GM13977 (cell line): ENCODE measurements at regions not wholly inside any gene's neighbourhood (a gene's known extent, or its start where the extent isn't known, plus 50 kb on each side); places are given as distances from the start of the nearest gene placed in this dataset.

ENCODE experiments used
- DNase-seq: peaks from one replicate; pipeline ENCODE4 v3.0.0; 2012; ENCODE audit warnings: low spot score
- in situ Hi-C: fragments of 300-500 bp; cut with MboI; formaldehyde crosslinking; loops from one replicate; pipeline ENCODE4 v1.12.0; 2022; ENCODE audit warnings: low sequenced_read_pairs, low pct_unique_long_range_greater_than_20kb, mixed read lengths, inconsistent platforms; ENCODE audit not compliant: unreplicated experiment
- TF ChIP-seq, protein P1 (sequence below): IDR thresholded peaks from 2 replicates; pipeline ENCODE4 v1.5.1; 2012; ENCODE audit warnings: mild to moderate bottlenecking, control low read depth; ENCODE audit not compliant: insufficient read depth; ENCODE audit errors: extremely low read depth, missing control alignments

DNA sequence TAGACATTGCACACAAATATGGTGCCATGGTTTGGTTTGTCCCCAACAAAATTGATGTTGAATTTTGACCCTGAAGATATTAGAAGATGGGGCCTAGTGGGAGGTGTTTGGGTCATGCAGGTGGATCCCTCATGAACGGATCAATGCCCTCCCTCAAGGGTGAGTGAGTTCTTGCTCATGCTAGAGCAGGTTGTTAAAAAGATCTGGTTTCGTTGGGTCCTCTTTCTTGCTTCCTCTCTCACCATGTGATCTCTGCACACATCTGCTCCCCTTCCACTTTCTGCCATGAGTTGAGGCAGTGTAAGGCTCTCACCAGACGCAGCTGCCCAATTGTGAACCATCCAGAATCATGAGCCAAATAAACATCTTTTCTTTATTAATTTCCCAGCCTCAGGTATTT, 87.8 kb upstream of the MDFIC2 start:
- TF ChIP-seq, protein P1, sequence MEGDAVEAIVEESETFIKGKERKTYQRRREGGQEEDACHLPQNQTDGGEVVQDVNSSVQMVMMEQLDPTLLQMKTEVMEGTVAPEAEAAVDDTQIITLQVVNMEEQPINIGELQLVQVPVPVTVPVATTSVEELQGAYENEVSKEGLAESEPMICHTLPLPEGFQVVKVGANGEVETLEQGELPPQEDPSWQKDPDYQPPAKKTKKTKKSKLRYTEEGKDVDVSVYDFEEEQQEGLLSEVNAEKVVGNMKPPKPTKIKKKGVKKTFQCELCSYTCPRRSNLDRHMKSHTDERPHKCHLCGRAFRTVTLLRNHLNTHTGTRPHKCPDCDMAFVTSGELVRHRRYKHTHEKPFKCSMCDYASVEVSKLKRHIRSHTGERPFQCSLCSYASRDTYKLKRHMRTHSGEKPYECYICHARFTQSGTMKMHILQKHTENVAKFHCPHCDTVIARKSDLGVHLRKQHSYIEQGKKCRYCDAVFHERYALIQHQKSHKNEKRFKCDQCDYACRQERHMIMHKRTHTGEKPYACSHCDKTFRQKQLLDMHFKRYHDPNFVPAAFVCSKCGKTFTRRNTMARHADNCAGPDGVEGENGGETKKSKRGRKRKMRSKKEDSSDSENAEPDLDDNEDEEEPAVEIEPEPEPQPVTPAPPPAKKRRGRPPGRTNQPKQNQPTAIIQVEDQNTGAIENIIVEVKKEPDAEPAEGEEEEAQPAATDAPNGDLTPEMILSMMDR = no peak
- in situ Hi-C loops = no loop called here

DNA sequence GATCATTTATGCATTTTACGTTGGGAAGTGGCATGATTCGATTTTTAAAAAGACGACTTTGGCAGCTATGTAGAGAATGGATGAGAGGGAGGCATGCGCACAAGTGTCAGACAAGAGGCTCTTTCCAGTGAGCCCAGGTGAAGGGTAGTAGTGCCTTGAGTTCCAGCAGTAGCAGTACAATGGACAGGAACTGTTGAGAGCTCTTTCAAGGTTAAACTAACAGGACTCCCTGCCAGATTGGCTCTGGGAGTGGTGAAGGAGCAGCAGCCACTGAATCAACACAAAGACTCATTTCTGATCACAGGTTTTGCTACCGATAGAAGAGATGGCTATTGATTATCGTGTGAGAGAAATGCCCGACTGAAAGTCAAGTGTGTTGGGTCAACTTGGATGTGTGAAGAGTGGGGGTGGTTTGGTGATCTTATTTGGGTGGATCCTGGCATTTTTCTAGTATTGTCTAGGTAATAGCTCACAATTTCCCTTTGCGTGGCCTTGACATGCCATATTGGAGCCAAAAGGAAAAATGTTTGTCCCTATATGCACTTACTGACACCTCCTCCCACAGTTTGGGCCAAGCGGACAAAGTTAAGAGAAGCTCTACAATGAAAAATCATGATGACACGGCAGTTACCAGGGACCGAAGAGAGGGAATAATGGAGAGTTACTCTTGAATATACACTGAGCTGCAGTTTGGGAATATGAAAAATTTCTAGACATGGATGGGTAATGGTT, 81.6 kb upstream of the MDFIC2 start:
- in situ Hi-C loops = no loop called here
- DNase-seq = no peak
- TF ChIP-seq, protein P1 = no peak

More for the DNA sequence above, 87.8 kb upstream of the MDFIC2 start:
- no peak for DNase-seq

DNA sequence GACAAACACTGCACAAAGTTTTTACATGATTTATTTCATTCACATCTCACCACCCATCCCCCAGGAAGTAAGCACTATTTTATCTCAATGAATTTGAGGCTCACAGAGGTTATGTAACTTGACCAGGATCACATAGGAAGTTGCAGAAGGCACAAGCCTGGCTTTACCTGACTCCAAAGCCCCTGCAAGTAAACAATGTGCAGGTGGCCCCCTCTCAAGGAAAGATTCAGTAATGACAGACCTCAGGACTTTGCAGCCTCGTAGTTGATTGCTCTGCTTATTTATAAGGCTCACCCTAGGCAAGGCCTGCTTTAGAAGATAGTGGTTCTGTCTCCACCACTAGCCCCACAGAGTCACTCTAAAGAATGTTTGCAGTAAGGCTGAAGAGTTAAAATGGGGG, 79.8 kb upstream of the MDFIC2 start:
- in situ Hi-C loops = no loop called here
- TF ChIP-seq, protein P1 = no peak
- DNase-seq = no peak

DNA sequence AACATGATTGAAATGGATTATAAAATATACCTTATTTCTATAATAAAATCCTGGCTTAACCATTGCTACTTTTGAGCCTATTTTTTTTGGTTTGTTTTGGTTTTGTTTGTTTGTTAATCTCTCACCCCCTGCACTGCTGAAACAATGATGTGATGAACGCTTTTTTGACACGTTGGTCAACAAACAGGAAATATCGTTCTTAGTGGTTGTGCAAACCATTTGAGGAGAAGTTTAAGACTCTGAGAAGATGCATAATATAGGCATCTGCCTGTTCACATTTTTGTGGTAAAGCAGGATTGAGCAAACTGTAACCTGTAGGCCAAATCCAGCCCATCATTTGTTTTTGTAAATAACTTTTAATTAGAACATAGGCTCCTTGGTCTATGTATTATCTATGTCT, 75.5 kb upstream of the MDFIC2 start:
- TF ChIP-seq, protein P1 = no peak
- DNase-seq = no peak
- in situ Hi-C loops = no loop called here

DNA sequence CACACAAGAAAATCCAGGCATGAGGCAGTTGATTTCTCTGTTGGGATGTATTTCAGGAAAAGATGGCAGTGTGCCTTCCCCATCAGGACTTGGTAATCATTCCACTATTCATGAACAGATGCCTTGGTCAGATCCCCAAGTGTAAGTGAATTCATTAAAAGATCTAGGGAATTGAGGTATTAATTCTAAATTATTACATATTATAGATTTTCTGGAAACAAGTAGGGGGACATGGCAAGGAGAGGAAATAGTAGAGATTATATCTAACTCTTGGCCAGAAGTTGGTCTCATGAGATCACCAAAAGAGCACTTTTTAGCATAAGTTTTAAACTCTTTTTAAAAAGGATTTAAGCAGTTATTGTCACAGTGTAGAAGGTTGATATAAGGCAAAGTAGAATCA, 74.4 kb upstream of the MDFIC2 start:
- in situ Hi-C loops = no loop called here
- TF ChIP-seq, protein P1 = no peak
- DNase-seq = no peak

DNA sequence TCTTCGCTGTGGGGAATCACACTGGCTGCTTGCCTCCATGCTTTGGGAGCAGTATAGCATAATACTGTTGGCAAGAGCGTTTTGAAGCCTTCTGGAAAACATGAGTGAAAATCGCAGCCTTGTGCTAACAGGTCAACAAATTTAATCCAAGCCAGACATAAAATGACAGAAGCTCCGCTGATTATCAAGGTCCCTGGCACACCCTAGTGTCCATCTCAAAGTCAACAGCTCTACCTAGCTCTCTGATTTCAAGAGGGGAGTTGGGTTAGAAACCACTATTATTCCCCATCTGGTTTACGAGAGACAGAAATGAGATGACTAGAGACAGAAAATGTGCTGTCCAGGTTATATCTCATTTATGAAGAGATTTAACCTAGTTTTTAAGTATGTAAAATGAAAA, 73.6 kb upstream of the MDFIC2 start:
- TF ChIP-seq, protein P1 = no peak
- no peak for DNase-seq
- in situ Hi-C loops = no loop called here
